OCI-LY1 (cell line): ENCODE measurements at regions not wholly inside any gene's neighbourhood (a gene's known extent, or its start where the extent isn't known, plus 50 kb on each side); places are given as distances from the start of the nearest gene placed in this dataset.

Source experiments
- H2AFZ ChIP-seq: fragments of 200-600 bp; sonication (generic), shearing (Covaris generic); 2 replicates; pipeline ENCODE4 v1.6.0; 2014; ENCODE audit warnings: antibody characterized with exemption, mild to moderate bottlenecking, low read length
- H3F3A ChIP-seq: fragments of 200-600 bp; sonication (generic), shearing (Covaris generic); 2 replicates; pipeline ENCODE4 v1.6.0; 2014; ENCODE audit warnings: mild to moderate bottlenecking, antibody characterized with exemption, low read length, moderate library complexity; ENCODE audit not compliant: insufficient read depth
- H3K27ac ChIP-seq: fragments of 200-600 bp; sonication (generic); 2 replicates; pipeline ENCODE4 v1.5.1; 2014; ENCODE audit warnings: low read length, mixed run types, mild to moderate bottlenecking, low read depth; ENCODE audit not compliant: poor library complexity, severe bottlenecking
- H3K27me3 ChIP-seq: fragments of 200-600 bp; sonication (generic); 2 replicates; pipeline ENCODE4 v1.6.0; 2014; ENCODE audit warnings: antibody characterized with exemption, mild to moderate bottlenecking, low read length, moderate library complexity; ENCODE audit not compliant: insufficient read depth
- H3K36me3 ChIP-seq: fragments of 200-600 bp; sonication (generic); 2 replicates; pipeline ENCODE4 v1.6.1; 2014; ENCODE audit warnings: mild to moderate bottlenecking, antibody characterized with exemption, low read length, moderate library complexity, mixed read lengths; ENCODE audit not compliant: insufficient read depth
- H3K4me1 ChIP-seq: fragments of 200-600 bp; sonication (generic); 2 replicates; pipeline ENCODE4 v1.5.1; 2014; ENCODE audit warnings: mild to moderate bottlenecking, low read length, moderate library complexity; ENCODE audit not compliant: insufficient read depth, severe bottlenecking
- H3K4me2 ChIP-seq: fragments of 200-600 bp; sonication (generic), shearing (Covaris generic); 2 replicates; pipeline ENCODE4 v1.6.1; 2014; ENCODE audit warnings: low read length
- H3K4me3 ChIP-seq: fragments of 200-600 bp; sonication (generic); 2 replicates; pipeline ENCODE4 v1.5.1; 2014; ENCODE audit warnings: low read length, low read depth, mild to moderate bottlenecking, mixed read lengths; ENCODE audit not compliant: poor library complexity, severe bottlenecking
- H3K79me2 ChIP-seq: fragments of 200-600 bp; shearing (Covaris generic); 2 replicates; pipeline ENCODE4 v1.6.1; 2016; ENCODE audit warnings: mixed run types, low read length, mixed read lengths; ENCODE audit not compliant: insufficient read depth
- H3K9ac ChIP-seq: fragments of 200-600 bp; sonication (generic), shearing (Covaris generic); 2 replicates; pipeline ENCODE4 v1.6.1; 2014; ENCODE audit warnings: mild to moderate bottlenecking, low read length, mixed read lengths
- H3K9me2 ChIP-seq: fragments of 200-600 bp; sonication (generic), shearing (Covaris generic); 2 replicates; pipeline ENCODE4 v1.6.1; 2014; ENCODE audit warnings: low read depth, mild to moderate bottlenecking, low read length, mixed read lengths
- H3K9me3 ChIP-seq: fragments of 200-600 bp; shearing (Covaris generic); 2 replicates; pipeline ENCODE4 v1.6.1; 2014; ENCODE audit warnings: low read length, mixed read lengths
- H4K20me1 ChIP-seq: fragments of 200-600 bp; sonication (generic), shearing (Covaris generic); 2 replicates; pipeline ENCODE4 v1.6.0; 2016; ENCODE audit warnings: mild to moderate bottlenecking, low read length; ENCODE audit not compliant: insufficient read depth
- CTCF ChIP-seq: fragments of 200-600 bp; sonication (generic), shearing (Covaris generic); IDR thresholded peaks from 2 replicates; pipeline ENCODE4 v1.5.1; 2017; ENCODE audit warnings: mild to moderate bottlenecking, antibody characterized with exemption, low read length, moderate library complexity, mixed read lengths
- EZH2 ChIP-seq: fragments of 200-600 bp; sonication (generic), shearing (Covaris generic); IDR thresholded peaks from 2 replicates; pipeline ENCODE4 v1.8.0; 2017; ENCODE audit warnings: borderline replicate concordance, mixed run types, mild to moderate bottlenecking, antibody characterized with exemption, low read length, moderate library complexity, mixed read lengths

- Histone ChIP-seq H3F3A (no peaks in the 10 kb centered on the region), H3K36me3 (no peaks in the 10 kb centered on the region), H3K79me2 (no peaks in the 10 kb centered on the region), H3K4me1 (no peaks in the 10 kb centered on the region), H3K4me3 (no peak overlapping the region), H3K27ac (no peak overlapping the region), H3K9me3 (no peaks in the 10 kb centered on the region), H3K27me3 (no peaks in the 10 kb centered on the region), H4K20me1 (no peaks in the 10 kb centered on the region), H3K9ac (no peak overlapping the region), H3K4me2 (no peak overlapping the region), H2AFZ (no peak overlapping the region), H3K9me2 (no peaks in the 10 kb centered on the region)
- no peak for TF ChIP-seq EZH2
Measured at GRCh38 chr3:82132210-82133069, 371.0 kb upstream of the GBE1 start.

- H4K20me1 ChIP-seq: no peaks in the 10 kb centered on the region
- H3K27me3 ChIP-seq: no peaks in the 10 kb centered on the region
- no peak overlapping the region for H3K9ac ChIP-seq
- no peak overlapping the region for H3K4me2 ChIP-seq
- H3K27ac ChIP-seq: no peak overlapping the region
- no peaks in the 10 kb centered on the region for H3K36me3 ChIP-seq
- H3K79me2 ChIP-seq: no peaks in the 10 kb centered on the region
- no peaks in the 10 kb centered on the region for H3K4me1 ChIP-seq
- no peak overlapping the region for H3K4me3 ChIP-seq
- no peak overlapping the region for H2AFZ ChIP-seq
- no peaks in the 10 kb centered on the region for H3F3A ChIP-seq
- H3K9me2 ChIP-seq: no peaks in the 10 kb centered on the region
- TF ChIP-seq CTCF (no peak), EZH2 (no peak)
- H3K9me3 ChIP-seq: no peaks in the 10 kb centered on the region
Measured at GRCh38 chr3:82130046-82130445, 368.6 kb upstream of the GBE1 start.

- H3K27ac ChIP-seq: no peak overlapping the region
- H4K20me1 ChIP-seq: no peaks in the 10 kb centered on the region
- no peak overlapping the region for H3K9ac ChIP-seq
- H3K79me2 ChIP-seq: no peaks in the 10 kb centered on the region
- TF ChIP-seq EZH2 (no peak), CTCF (no peak)
- no peaks in the 10 kb centered on the region for H3K9me3 ChIP-seq
- no peak overlapping the region for H3K4me3 ChIP-seq
- no peak overlapping the region for H3K4me2 ChIP-seq
- no peaks in the 10 kb centered on the region for H3K27me3 ChIP-seq
- H3K36me3 ChIP-seq: no peaks in the 10 kb centered on the region
- H3K4me1 ChIP-seq: no peaks in the 10 kb centered on the region
- H3F3A ChIP-seq: no peaks in the 10 kb centered on the region
- H3K9me2 ChIP-seq: no peaks in the 10 kb centered on the region
- H2AFZ ChIP-seq: no peak overlapping the region
Measured at GRCh38 chr3:82129221-82129801, 367.9 kb upstream of the GBE1 start.
